Activated naive CD4-positive, alpha-beta T cell treated with anti-CD3 and anti-CD28 coated beads, Interleukin-2, amount 10 ng/mL, durations not matched to agents 7 days and 5 days (primary cell): ENCODE measurements at regions not wholly inside any gene's neighbourhood (a gene's known extent, or its start where the extent isn't known, plus 50 kb on each side); places are given as distances from the start of the nearest gene placed in this dataset.
"Not testable (repeated sequence)": the region's sequence is repeated elsewhere in the genome, so short reads cannot be mapped to it uniquely, and the experiment has no call there.

Experiments
- CTCF ChIA-PET: fragments of 350-600 bp; sonication (Branson Sonifier 250); formaldehyde crosslinking; loops from one replicate; lab custom pipeline; 2021; ENCODE audit warnings: antibody characterized with exemption; lab: Charles Lee
- DNase-seq: peaks from one replicate; pipeline ENCODE4 v3.0.0-alpha.2; 2020
- H3K27ac Mint-ChIP-seq: one replicate; pipeline ENCODE4 v1.8.0; 2021; ENCODE audit warnings: mild to moderate bottlenecking, moderate library complexity, mixed read lengths
- H3K27me3 Mint-ChIP-seq: one replicate; pipeline ENCODE4 v1.8.0; 2021; ENCODE audit warnings: mild to moderate bottlenecking, mixed read lengths
- H3K36me3 Mint-ChIP-seq: one replicate; pipeline ENCODE4 v1.8.0; 2021; ENCODE audit warnings: mixed read lengths
- H3K4me1 Mint-ChIP-seq: one replicate; pipeline ENCODE4 v1.8.0; 2021; ENCODE audit warnings: mixed read lengths
- H3K4me3 Mint-ChIP-seq: one replicate; pipeline ENCODE4 v1.8.0; 2021; ENCODE audit warnings: mild to moderate bottlenecking, moderate library complexity, mixed read lengths
- H3K9me3 Mint-ChIP-seq: one replicate; pipeline ENCODE4 v1.8.0; 2021; ENCODE audit warnings: mixed read lengths

GRCh38 chr3:190178779-190179178 lies 58.1 kb upstream of the P3H2 start:
- Mint-ChIP-seq H3K27me3 (peaks cover 10% of the 10 kb centered on the region), H3K4me1 (peaks cover 2% of the 10 kb centered on the region), H3K4me3 (no peak overlapping the region), H3K27ac (no peak overlapping the region), H3K36me3 (no peaks in the 10 kb centered on the region), H3K9me3 (no peaks in the 10 kb centered on the region)
- CTCF ChIA-PET: no interaction called here
- DNase-seq: no peak

GRCh38 chr3:190176933-190177525 lies 56.3 kb upstream of the P3H2 start:
- CTCF ChIA-PET: interaction anchor here (0.6 kb wide), 1 partner anchor 217 kb away, joined by 3 read pairs; no protein-coding TSS in a partner anchor
- H3K4me1 Mint-ChIP-seq, H3K4me3 Mint-ChIP-seq, H3K9me3 Mint-ChIP-seq, H3K27ac Mint-ChIP-seq, H3K27me3 Mint-ChIP-seq, DNase-seq, H3K36me3 Mint-ChIP-seq: not testable (repeated sequence)

GRCh38 chr3:190176106-190176505 lies 55.4 kb upstream of the P3H2 start:
- H3K27ac Mint-ChIP-seq, H3K4me1 Mint-ChIP-seq: not testable (repeated sequence)

GRCh38 chr3:190175490-190175889 lies 54.8 kb upstream of the P3H2 start:
- Mint-ChIP-seq H3K9me3 (no peaks in the 10 kb centered on the region), H3K27me3 (peaks cover 10% of the 10 kb centered on the region), H3K4me3 (no peak overlapping the region), H3K36me3 (no peaks in the 10 kb centered on the region), H3K27ac (no peak overlapping the region), H3K4me1 (peaks cover 2% of the 10 kb centered on the region)
- no peak for DNase-seq
- CTCF ChIA-PET: no interaction called here

More at GRCh38 chr3:190176106-190176505, 55.4 kb upstream of the P3H2 start:
- CTCF ChIA-PET: interaction anchor here (0.6 kb wide), 1 partner anchor 216 kb away, joined by 3 read pairs; no protein-coding TSS in a partner anchor
- DNase-seq, H3K9me3 Mint-ChIP-seq, H3K36me3 Mint-ChIP-seq, H3K4me3 Mint-ChIP-seq, H3K27me3 Mint-ChIP-seq: not testable (repeated sequence)

GRCh38 chr3:190174471-190174870 lies 53.8 kb upstream of the P3H2 start:
- peaks cover 10% of the 10 kb centered on the region for H3K27me3 Mint-ChIP-seq
- H3K36me3 Mint-ChIP-seq: no peaks in the 10 kb centered on the region
- no peak overlapping the region for H3K4me3 Mint-ChIP-seq
- no peak overlapping the region for H3K27ac Mint-ChIP-seq
- peaks cover 9% of the 10 kb centered on the region for H3K4me1 Mint-ChIP-seq
- no peak for DNase-seq
- no peaks in the 10 kb centered on the region for H3K9me3 Mint-ChIP-seq
- CTCF ChIA-PET: no interaction called here

GRCh38 chr3:190173426-190173825 lies 52.7 kb upstream of the P3H2 start:
- no peak overlapping the region for H3K4me3 Mint-ChIP-seq
- no peaks in the 10 kb centered on the region for H3K36me3 Mint-ChIP-seq
- H3K27me3 Mint-ChIP-seq: peaks cover 10% of the 10 kb centered on the region
- no peaks in the 10 kb centered on the region for H3K9me3 Mint-ChIP-seq
- H3K27ac Mint-ChIP-seq: no peak overlapping the region
- CTCF ChIA-PET: no interaction called here
- H3K4me1 Mint-ChIP-seq: peaks cover 13% of the 10 kb centered on the region
- DNase-seq: no peak

GRCh38 chr3:190172751-190173150 lies 52.1 kb upstream of the P3H2 start:
- H3K4me1 Mint-ChIP-seq: peaks cover 13% of the 10 kb centered on the region
- no peak overlapping the region for H3K27ac Mint-ChIP-seq
- H3K36me3 Mint-ChIP-seq: no peaks in the 10 kb centered on the region
- DNase-seq: no peak
- H3K27me3 Mint-ChIP-seq: peaks cover 10% of the 10 kb centered on the region
- CTCF ChIA-PET: no interaction called here
- no peak overlapping the region for H3K4me3 Mint-ChIP-seq
- no peaks in the 10 kb centered on the region for H3K9me3 Mint-ChIP-seq
